Astrocyte (in vitro differentiated cells and primary cell): ENCODE measurements at regions not wholly inside any gene's neighbourhood (a gene's known extent, or its start where the extent isn't known, plus 50 kb on each side); places are given as distances from the start of the nearest gene placed in this dataset.

Source experiments
- DNase-seq: peaks from one replicate; pipeline ENCODE4 v3.0.0-alpha.2; 2010; ENCODE audit warnings: low read depth
- FAIRE-seq: peaks from 2 replicates; lab custom pipeline; 2011; peaks lifted over from hg19 to GRCh38; lab: Jason Lieb, UNC
- H2AFZ ChIP-seq: 2 replicates; pipeline ENCODE4 v1.6.0; 2012; ENCODE audit warnings: low read depth, low read length, inconsistent platforms
- H3K27ac ChIP-seq: 2 replicates; pipeline ENCODE4 v1.5.1; 2011; ENCODE audit warnings: low read depth, low read length, inconsistent platforms
- H3K27me3 ChIP-seq: 2 replicates; pipeline ENCODE4 v1.6.0; 2011; ENCODE audit warnings: low read length, inconsistent platforms; ENCODE audit not compliant: insufficient read depth
- H3K36me3 ChIP-seq: 2 replicates; pipeline ENCODE4 v1.5.1; 2011; ENCODE audit warnings: low read length, inconsistent platforms; ENCODE audit not compliant: insufficient read depth
- H3K4me1 ChIP-seq: 2 replicates; pipeline ENCODE4 v1.5.1; 2011; ENCODE audit warnings: low read length, inconsistent platforms; ENCODE audit not compliant: insufficient read depth
- H3K4me2 ChIP-seq: 2 replicates; pipeline ENCODE4 v1.6.0; 2012; ENCODE audit warnings: low read length, inconsistent platforms
- H3K4me3 ChIP-seq: 2 replicates; pipeline ENCODE4 v1.5.1; 2011; ENCODE audit warnings: low read depth, mild to moderate bottlenecking, low read length, inconsistent platforms; ENCODE audit not compliant: insufficient read depth
- H3K79me2 ChIP-seq: 2 replicates; pipeline ENCODE4 v1.6.0; 2012; ENCODE audit warnings: mild to moderate bottlenecking, low read length, inconsistent platforms; ENCODE audit not compliant: insufficient read depth
- H3K9ac ChIP-seq: 2 replicates; pipeline ENCODE4 v1.6.0; 2012; ENCODE audit warnings: mild to moderate bottlenecking, low read length, inconsistent platforms
- H3K9me3 ChIP-seq: 2 replicates; pipeline ENCODE4 v1.5.1; 2012; ENCODE audit warnings: low read depth, mild to moderate bottlenecking, low read length, inconsistent platforms; ENCODE audit not compliant: insufficient read depth
- H4K20me1 ChIP-seq: 2 replicates; pipeline ENCODE4 v1.6.0; 2012; ENCODE audit warnings: low read length, inconsistent platforms; ENCODE audit not compliant: insufficient read depth
- H3K27ac Mint-ChIP-seq: one replicate; pipeline ENCODE4 v1.8.0; 2021; ENCODE audit warnings: mild to moderate bottlenecking, mixed read lengths; ENCODE audit not compliant: unreplicated experiment
- H3K27me3 Mint-ChIP-seq: one replicate; pipeline ENCODE4 v1.8.0; 2021; ENCODE audit warnings: low read depth, mixed read lengths; ENCODE audit not compliant: unreplicated experiment
- H3K36me3 Mint-ChIP-seq: one replicate; pipeline ENCODE4 v1.8.0; 2021; ENCODE audit warnings: low read depth, mixed read lengths; ENCODE audit not compliant: unreplicated experiment
- H3K4me1 Mint-ChIP-seq: one replicate; pipeline ENCODE4 v1.8.0; 2021; ENCODE audit warnings: low read depth, mixed read lengths; ENCODE audit not compliant: unreplicated experiment
- H3K4me3 Mint-ChIP-seq: one replicate; pipeline ENCODE4 v1.8.0; 2021; ENCODE audit warnings: mild to moderate bottlenecking, moderate library complexity, mixed read lengths; ENCODE audit not compliant: unreplicated experiment
- H3K9me3 Mint-ChIP-seq: one replicate; pipeline ENCODE4 v1.8.0; 2021; ENCODE audit warnings: mild to moderate bottlenecking, mixed read lengths; ENCODE audit not compliant: unreplicated experiment
- CTCF ChIP-seq: IDR thresholded peaks from 2 replicates; pipeline ENCODE4 v1.5.1; 2011; ENCODE audit warnings: low read depth, mild to moderate bottlenecking, inconsistent platforms, low read length, moderate library complexity; ENCODE audit not compliant: insufficient read depth
- EZH2 ChIP-seq: IDR thresholded peaks from 2 replicates; pipeline ENCODE4 v1.6.1; 2012; ENCODE audit warnings: mild to moderate bottlenecking, low read length, inconsistent platforms; ENCODE audit not compliant: insufficient read depth

GRCh38 chr17:51467336-51467735, 207.0 kb downstream of the UTP18 start:
- Mint-ChIP-seq H3K9me3 (no peaks in the 10 kb centered on the region), H3K4me1 (no peaks in the 10 kb centered on the region), H3K4me3 (no peak overlapping the region), H3K27me3 (peaks cover 43% of the 10 kb centered on the region), H3K36me3 (no peaks in the 10 kb centered on the region), H3K27ac (no peak overlapping the region)
- FAIRE-seq, result no peak
- Histone ChIP-seq H3K36me3 (no peaks in the 10 kb centered on the region), H3K4me1 (no peaks in the 10 kb centered on the region), H2AFZ (no peak overlapping the region), H3K9me3 (no peaks in the 10 kb centered on the region), H3K9ac (no peak overlapping the region), H3K79me2 (no peaks in the 10 kb centered on the region), H3K4me2 (no peak overlapping the region), H4K20me1 (no peaks in the 10 kb centered on the region), H3K27me3 (no peaks in the 10 kb centered on the region), H3K4me3 (no peak overlapping the region), H3K27ac (no peak overlapping the region)
- TF ChIP-seq CTCF, result no peak
- no peak for TF ChIP-seq EZH2
- no peak for DNase-seq

- Histone ChIP-seq H3K9me3 (no peaks in the 10 kb centered on the region), H3K4me1 (no peaks in the 10 kb centered on the region), H3K4me3 (no peak overlapping the region), H3K79me2 (no peaks in the 10 kb centered on the region), H2AFZ (no peak overlapping the region), H3K9ac (no peak overlapping the region), H3K27me3 (no peaks in the 10 kb centered on the region), H3K27ac (no peak overlapping the region), H3K4me2 (no peak overlapping the region), H3K36me3 (no peaks in the 10 kb centered on the region), H4K20me1 (no peaks in the 10 kb centered on the region)
- TF ChIP-seq CTCF, result no peak
- TF ChIP-seq EZH2, result no peak
- H3K27me3 Mint-ChIP-seq, result peaks cover 52% of the 10 kb centered on the region
- no peaks in the 10 kb centered on the region for H3K9me3 Mint-ChIP-seq
- no peak for FAIRE-seq
- no peak overlapping the region for H3K27ac Mint-ChIP-seq
- no peak overlapping the region for H3K4me3 Mint-ChIP-seq
- H3K36me3 Mint-ChIP-seq, result no peaks in the 10 kb centered on the region
- H3K4me1 Mint-ChIP-seq, result no peaks in the 10 kb centered on the region
- no peak for DNase-seq
Measured at GRCh38 chr17:51472670-51473205, 212.4 kb downstream of the UTP18 start.

GRCh38 chr17:51474764-51475163, 214.4 kb downstream of the UTP18 start:
- no peaks in the 10 kb centered on the region for H3K36me3 ChIP-seq
- no peak overlapping the region for H3K4me2 ChIP-seq
- peaks cover 54% of the 10 kb centered on the region for H3K27me3 Mint-ChIP-seq
- no peak overlapping the region for H2AFZ ChIP-seq
- no peaks in the 10 kb centered on the region for H3K4me1 ChIP-seq
- H4K20me1 ChIP-seq, result no peaks in the 10 kb centered on the region
- no peaks in the 10 kb centered on the region for H3K4me1 Mint-ChIP-seq
- H3K27ac Mint-ChIP-seq, result no peak overlapping the region
- no peaks in the 10 kb centered on the region for H3K9me3 ChIP-seq
- no peaks in the 10 kb centered on the region for H3K9me3 Mint-ChIP-seq
- FAIRE-seq (no peak), DNase-seq (no peak)
- no peaks in the 10 kb centered on the region for H3K27me3 ChIP-seq
- no peak overlapping the region for H3K4me3 Mint-ChIP-seq
- H3K9ac ChIP-seq, result no peak overlapping the region
- TF ChIP-seq CTCF (no peak), EZH2 (no peak)
- no peak overlapping the region for H3K27ac ChIP-seq
- H3K79me2 ChIP-seq, result no peaks in the 10 kb centered on the region
- H3K36me3 Mint-ChIP-seq, result no peaks in the 10 kb centered on the region
- no peak overlapping the region for H3K4me3 ChIP-seq
